DMS79 (cell line): ENCODE measurements at regions not wholly inside any gene's neighbourhood (a gene's known extent, or its start where the extent isn't known, plus 50 kb on each side); places are given as distances from the start of the nearest gene placed in this dataset.

Experiments
- DNase-seq: peaks from one replicate; lab custom pipeline; 2025; lab: John Stamatoyannopoulos, UW

GRCh38 chr10:126783806-126784557 lies 113.5 kb upstream of the C10orf90 start:
- DNase-seq = no peak

GRCh38 chr10:126787201-126787600 lies 116.7 kb upstream of the C10orf90 start:
- no peak for DNase-seq

- DNase-seq = no peak
Observed at GRCh38 chr10:126795318-126795717, 109.9 kb upstream of the DOCK1 start.

- peak; percentile 76 for DNase-seq
Observed at GRCh38 chr10:126798649-126799048, 106.6 kb upstream of the DOCK1 start.

- DNase-seq = no peak
Observed at GRCh38 chr10:126803394-126803793, 101.8 kb upstream of the DOCK1 start.

- no peak for DNase-seq
Observed at GRCh38 chr10:126804396-126804795, 100.8 kb upstream of the DOCK1 start.

- no peak for DNase-seq
Observed at GRCh38 chr10:126806498-126806897, 98.7 kb upstream of the DOCK1 start.

GRCh38 chr10:126806991-126807702 lies 98.1 kb upstream of the DOCK1 start:
- no peak for DNase-seq

GRCh38 chr10:126808103-126808502 lies 97.1 kb upstream of the DOCK1 start:
- DNase-seq = no peak

GRCh38 chr10:126813432-126813831 lies 91.8 kb upstream of the DOCK1 start:
- no peak for DNase-seq

GRCh38 chr10:126833542-126833941 lies 71.7 kb upstream of the DOCK1 start:
- no peak for DNase-seq

- DNase-seq = no peak
Observed at GRCh38 chr10:126836009-126836408, 69.2 kb upstream of the DOCK1 start.

GRCh38 chr10:126838316-126838715 lies 66.9 kb upstream of the DOCK1 start:
- DNase-seq = no peak

GRCh38 chr10:126839094-126839761 lies 66.0 kb upstream of the DOCK1 start:
- DNase-seq = peak; percentile 81

GRCh38 chr10:126840576-126841135 lies 64.6 kb upstream of the DOCK1 start:
- DNase-seq = no peak

- DNase-seq = no peak
Observed at GRCh38 chr10:126841341-126841895, 63.8 kb upstream of the DOCK1 start.

GRCh38 chr10:126842356-126842755 lies 62.9 kb upstream of the DOCK1 start:
- no peak for DNase-seq

- DNase-seq = no peak
Observed at GRCh38 chr10:126842836-126843235, 62.4 kb upstream of the DOCK1 start.

- no peak for DNase-seq
Observed at GRCh38 chr10:126843299-126843934, 61.8 kb upstream of the DOCK1 start.

- DNase-seq = no peak
Observed at GRCh38 chr10:126844406-126844805, 60.8 kb upstream of the DOCK1 start.

- DNase-seq = no peak
Observed at GRCh38 chr10:126846469-126846868, 58.8 kb upstream of the DOCK1 start.

GRCh38 chr10:126846959-126847358 lies 58.3 kb upstream of the DOCK1 start:
- DNase-seq = no peak
